ENCODE measurements at regions not wholly inside any gene's neighbourhood (a gene's known extent, or its start where the extent isn't known, plus 50 kb on each side); places are given as distances from the start of the nearest gene placed in this dataset.

- no peak for TF ChIP-seq CTCF (IDR thresholded peaks at IDR 0.05; ENCODE audit: extremely low read depth, low read depth, low read length)
- Histone ChIP-seq H3K27ac (ENCODE audit: low read depth, low read length) (no peak overlapping the region), H3K36me3 (ENCODE audit: insufficient read depth, low read length) (no peaks in the 10 kb centered on the region), H3K4me2 (ENCODE audit: insufficient read depth, low read length) (no peak overlapping the region), H4K20me1 (ENCODE audit: insufficient read depth, low read length) (no peaks in the 10 kb centered on the region), H3K9me3 (ENCODE audit: low read depth, low read length) (no peaks in the 10 kb centered on the region), H3K27me3 (ENCODE audit: insufficient read depth, low read length) (no peaks in the 10 kb centered on the region), H3K79me2 (ENCODE audit: insufficient read depth, low read length) (no peaks in the 10 kb centered on the region), H3K4me3 (ENCODE audit: insufficient read depth, low read length) (no peak overlapping the region), H2AFZ (ENCODE audit: low read length) (no peak overlapping the region), H3K4me1 (ENCODE audit: insufficient read depth, low read length) (no peaks in the 10 kb centered on the region)
- DNase-seq (ENCODE audit: insufficient read length, low spot score, missing footprints), result no peak
Observed at GRCh38 chr5:152100462-152100861, 175.8 kb upstream of the GLRA1 start.

GRCh38 chr5:152097128-152097527 lies 172.5 kb upstream of the GLRA1 start:
- H3K4me2 ChIP-seq (ENCODE audit: insufficient read depth, low read length), result no peak overlapping the region
- H3K27me3 ChIP-seq (ENCODE audit: insufficient read depth, low read length), result no peaks in the 10 kb centered on the region
- no peaks in the 10 kb centered on the region for H4K20me1 ChIP-seq (ENCODE audit: insufficient read depth, low read length)
- no peaks in the 10 kb centered on the region for H3K4me1 ChIP-seq (ENCODE audit: insufficient read depth, low read length)
- no peak overlapping the region for H3K4me3 ChIP-seq (ENCODE audit: insufficient read depth, low read length)
- DNase-seq (ENCODE audit: insufficient read length, low spot score, missing footprints), result no peak
- peaks cover 2% of the 10 kb centered on the region for H3K9me3 ChIP-seq (ENCODE audit: low read depth, low read length)
- no peak overlapping the region for H3K27ac ChIP-seq (ENCODE audit: low read depth, low read length)
- no peak overlapping the region for H2AFZ ChIP-seq (ENCODE audit: low read length)
- no peak for TF ChIP-seq CTCF (IDR thresholded peaks at IDR 0.05; ENCODE audit: extremely low read depth, low read depth, low read length)
- no peaks in the 10 kb centered on the region for H3K36me3 ChIP-seq (ENCODE audit: insufficient read depth, low read length)
- no peaks in the 10 kb centered on the region for H3K79me2 ChIP-seq (ENCODE audit: insufficient read depth, low read length)

GRCh38 chr5:152094716-152095115 lies 170.1 kb upstream of the GLRA1 start:
- no peaks in the 10 kb centered on the region for H4K20me1 ChIP-seq (ENCODE audit: insufficient read depth, low read length)
- no peak for TF ChIP-seq CTCF (IDR thresholded peaks at IDR 0.05; ENCODE audit: extremely low read depth, low read depth, low read length)
- H3K27ac ChIP-seq (ENCODE audit: low read depth, low read length), result no peak overlapping the region
- H3K4me3 ChIP-seq (ENCODE audit: insufficient read depth, low read length), result no peak overlapping the region
- no peak for DNase-seq (ENCODE audit: insufficient read length, low spot score, missing footprints)
- H3K9me3 ChIP-seq (ENCODE audit: low read depth, low read length), result peaks cover 2% of the 10 kb centered on the region
- no peaks in the 10 kb centered on the region for H3K36me3 ChIP-seq (ENCODE audit: insufficient read depth, low read length)
- H3K4me2 ChIP-seq (ENCODE audit: insufficient read depth, low read length), result no peak overlapping the region
- no peak overlapping the region for H2AFZ ChIP-seq (ENCODE audit: low read length)
- H3K4me1 ChIP-seq (ENCODE audit: insufficient read depth, low read length), result no peaks in the 10 kb centered on the region
- H3K79me2 ChIP-seq (ENCODE audit: insufficient read depth, low read length), result no peaks in the 10 kb centered on the region
- H3K27me3 ChIP-seq (ENCODE audit: insufficient read depth, low read length), result no peaks in the 10 kb centered on the region

- no peak for TF ChIP-seq CTCF (IDR thresholded peaks at IDR 0.05; ENCODE audit: extremely low read depth, low read depth, low read length)
- no peaks in the 10 kb centered on the region for H4K20me1 ChIP-seq (ENCODE audit: insufficient read depth, low read length)
- H3K27me3 ChIP-seq (ENCODE audit: insufficient read depth, low read length), result no peaks in the 10 kb centered on the region
- H3K4me2 ChIP-seq (ENCODE audit: insufficient read depth, low read length), result no peak overlapping the region
- peaks cover 2% of the 10 kb centered on the region for H3K9me3 ChIP-seq (ENCODE audit: low read depth, low read length)
- H2AFZ ChIP-seq (ENCODE audit: low read length), result no peak overlapping the region
- no peaks in the 10 kb centered on the region for H3K4me1 ChIP-seq (ENCODE audit: insufficient read depth, low read length)
- H3K27ac ChIP-seq (ENCODE audit: low read depth, low read length), result no peak overlapping the region
- no peaks in the 10 kb centered on the region for H3K36me3 ChIP-seq (ENCODE audit: insufficient read depth, low read length)
- no peak for DNase-seq (ENCODE audit: insufficient read length, low spot score, missing footprints)
- no peaks in the 10 kb centered on the region for H3K79me2 ChIP-seq (ENCODE audit: insufficient read depth, low read length)
- H3K4me3 ChIP-seq (ENCODE audit: insufficient read depth, low read length), result no peak overlapping the region
Observed at GRCh38 chr5:152094060-152094459, 169.4 kb upstream of the GLRA1 start.
